ENCODE measurements at regions not wholly inside any gene's neighbourhood (a gene's known extent, or its start where the extent isn't known, plus 50 kb on each side); places are given as distances from the start of the nearest gene placed in this dataset.
A peak's percentile ranks its signal among the peaks of the same experiment; 100 is the strongest.
"Not testable (repeated sequence)": the region's sequence is repeated elsewhere in the genome, so short reads cannot be mapped to it uniquely, and the experiment has no call there.

DNA sequence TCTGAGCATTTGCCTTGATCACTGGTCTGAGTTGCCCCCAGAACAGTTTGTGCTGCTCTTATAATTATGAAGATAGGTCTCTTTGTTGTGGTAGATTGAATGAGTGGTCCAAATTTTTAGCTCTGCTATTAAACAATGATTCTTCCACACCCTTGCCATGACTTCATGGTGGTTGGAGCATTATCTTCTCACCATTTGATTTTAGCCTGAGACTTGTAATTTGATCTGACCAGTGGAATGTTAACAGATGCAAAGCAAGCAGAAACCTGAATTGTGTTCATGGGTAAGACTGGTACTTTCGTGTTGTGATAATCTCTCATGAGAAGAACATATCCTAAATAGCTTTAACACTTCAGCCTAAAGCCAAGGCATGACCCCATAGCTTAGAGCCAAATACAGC, 139.1 kb downstream of the TFPI2 start:
- intact Hi-C loops (cut with DNase I): no loop called here
- no peak for ATAC-seq
- no peak for DNase-seq (ENCODE audit: low spot score)

GRCh38 chr7:93750986-93751385, 139.6 kb downstream of the TFPI2 start:
- ATAC-seq: no peak
- DNase-seq (ENCODE audit: low spot score): no peak
- intact Hi-C loops (cut with DNase I): no loop called here

DNA sequence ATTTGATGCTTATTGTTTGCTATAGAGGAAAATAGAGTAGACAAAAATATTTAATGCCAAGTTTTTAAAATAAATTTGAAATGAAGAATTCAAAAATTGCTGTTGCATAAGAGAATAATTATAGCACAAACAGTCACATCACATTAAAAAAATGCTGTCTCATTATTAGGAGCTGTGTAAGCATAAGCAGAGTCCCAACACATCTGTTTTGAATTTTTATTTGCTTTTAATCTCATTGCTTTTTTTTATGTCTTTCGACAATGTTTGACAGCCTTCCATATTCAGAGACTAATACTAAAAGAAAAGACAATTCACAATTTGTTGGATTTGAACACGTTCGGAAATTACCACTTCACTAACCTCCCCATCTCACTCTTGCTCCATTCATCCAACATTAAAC, 143.5 kb downstream of the TFPI2 start:
- intact Hi-C loops (cut with DNase I): no loop called here
- DNase-seq (ENCODE audit: low spot score) (no peak), ATAC-seq (no peak)

DNA sequence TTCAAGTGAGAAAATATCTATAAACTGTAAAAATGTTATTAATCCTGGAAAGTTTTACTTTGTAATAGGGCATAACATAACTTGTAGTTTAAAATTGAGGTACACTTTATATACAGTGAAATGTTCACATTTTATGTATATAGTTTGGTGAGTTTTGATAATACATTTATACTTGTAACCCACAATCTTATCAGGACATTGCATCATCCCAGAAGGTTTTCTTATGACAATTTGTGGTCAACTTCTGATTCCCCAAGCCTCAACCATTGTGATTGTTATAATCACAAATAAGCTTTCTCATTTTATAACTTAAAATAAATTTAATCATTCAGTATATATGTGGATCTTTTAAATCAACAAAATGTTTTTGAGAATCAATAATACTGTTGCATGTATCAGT, 151.1 kb downstream of the TFPI2 start:
- no peak for ATAC-seq
- intact Hi-C loops (cut with DNase I): no loop called here
- DNase-seq (ENCODE audit: low spot score): no peak

DNA sequence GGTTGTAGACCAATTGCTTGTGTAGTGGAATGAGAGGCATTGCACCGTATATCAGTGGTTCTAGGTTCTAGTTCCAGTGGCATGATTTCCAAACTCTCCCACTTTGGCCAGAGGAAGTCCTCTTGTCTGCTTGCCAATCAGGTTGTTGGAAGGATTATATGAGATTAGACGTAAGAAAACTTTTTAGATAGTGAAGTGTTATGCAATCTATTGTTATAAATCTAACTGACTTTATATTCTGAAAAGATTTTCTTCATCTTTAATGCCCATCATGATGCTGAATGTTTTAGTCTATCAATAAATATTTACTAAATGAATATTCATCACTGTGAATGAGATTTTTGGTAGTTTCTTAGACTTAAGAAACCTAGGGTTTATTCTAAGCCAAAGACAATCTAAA, 152.6 kb downstream of the TFPI2 start:
- intact Hi-C loops (cut with DNase I): no loop called here
- ATAC-seq (no peak), DNase-seq (ENCODE audit: low spot score) (no peak)

- DNase-seq (ENCODE audit: low spot score): no peak
- ATAC-seq: no peak
- intact Hi-C loops (cut with DNase I): no loop called here
Measured at GRCh38 chr7:93736668-93737369, 153.7 kb downstream of the TFPI2 start.

GRCh38 chr7:93728292-93728691, 153.8 kb upstream of the CALCR start:
- intact Hi-C loops (cut with DNase I): no loop called here
- ATAC-seq (no peak), DNase-seq (ENCODE audit: low spot score) (no peak)

GRCh38 chr7:93725954-93726353, 151.4 kb upstream of the CALCR start:
- DNase-seq (ENCODE audit: low spot score): no peak
- ATAC-seq: no peak
- intact Hi-C loops (cut with DNase I): no loop called here

DNA sequence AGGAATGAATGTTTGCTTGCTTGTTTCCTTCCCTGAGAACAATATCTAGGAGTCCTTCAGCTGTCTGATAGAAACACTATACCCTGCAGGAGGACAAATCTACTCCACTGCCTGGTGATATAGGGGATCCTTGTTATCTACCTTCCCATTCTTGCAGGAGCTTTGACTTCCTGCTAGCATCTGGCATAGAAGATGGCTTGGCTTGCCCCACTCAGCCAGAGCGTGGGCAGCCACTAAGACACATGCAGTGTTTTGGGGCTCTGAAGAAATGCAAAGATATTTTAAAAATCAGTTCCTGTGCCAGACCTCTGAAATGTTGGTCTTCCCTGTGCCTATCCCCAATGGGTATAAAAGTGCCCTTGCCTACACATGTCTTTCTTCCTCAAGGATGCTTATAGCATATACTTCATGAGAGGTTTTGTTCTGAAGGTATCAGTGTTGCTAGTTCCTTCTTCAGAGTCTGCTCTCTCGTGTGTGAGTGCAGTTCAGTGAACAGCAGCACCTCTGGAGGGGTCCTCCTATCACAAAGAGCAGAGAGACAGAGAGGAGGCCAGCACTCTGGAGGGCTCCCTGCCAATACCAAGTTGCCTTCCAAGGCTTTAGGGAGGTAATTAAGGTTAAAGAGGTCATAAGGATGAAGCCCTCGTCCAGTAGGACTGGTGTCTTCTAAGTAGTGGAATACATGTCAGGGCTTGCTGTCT, 149.1 kb upstream of the CALCR start:
- no peak for ATAC-seq
- intact Hi-C loops (cut with DNase I): loop anchor here (5.0 kb wide), 1 partner anchor 1509 kb away; no protein-coding TSS in a partner anchor
- DNase-seq (ENCODE audit: low spot score): no peak

- intact Hi-C loops (cut with DNase I): loop anchor here (5.0 kb wide), 1 partner anchor 1512 kb away; no protein-coding TSS in a partner anchor
Measured at GRCh38 chr7:93720106-93720505, 145.6 kb upstream of the CALCR start.

GRCh38 chr7:93719546-93719945, 145.0 kb upstream of the CALCR start:
- ATAC-seq (no peak), DNase-seq (ENCODE audit: low spot score) (no peak)
- intact Hi-C loops (cut with DNase I): no loop called here

More at GRCh38 chr7:93720106-93720505, 145.6 kb upstream of the CALCR start:
- DNase-seq (ENCODE audit: low spot score): no peak
- ATAC-seq: no peak

GRCh38 chr7:93717217-93717900, 142.8 kb upstream of the CALCR start:
- ATAC-seq: no peak
- intact Hi-C loops (cut with DNase I): no loop called here
- DNase-seq (ENCODE audit: low spot score): no peak

GRCh38 chr7:93715234-93715633, 140.7 kb upstream of the CALCR start:
- intact Hi-C loops (cut with DNase I): no loop called here
- ATAC-seq: no peak
- DNase-seq (ENCODE audit: low spot score): peak; percentile 67

GRCh38 chr7:93711926-93712325, 137.4 kb upstream of the CALCR start:
- intact Hi-C loops (cut with DNase I): no loop called here
- ATAC-seq (no peak), DNase-seq (ENCODE audit: low spot score) (no peak)

GRCh38 chr7:93708255-93708654, 133.7 kb upstream of the CALCR start:
- intact Hi-C loops (cut with DNase I); DNase-seq (ENCODE audit: low spot score); ATAC-seq: not testable (repeated sequence)

DNA sequence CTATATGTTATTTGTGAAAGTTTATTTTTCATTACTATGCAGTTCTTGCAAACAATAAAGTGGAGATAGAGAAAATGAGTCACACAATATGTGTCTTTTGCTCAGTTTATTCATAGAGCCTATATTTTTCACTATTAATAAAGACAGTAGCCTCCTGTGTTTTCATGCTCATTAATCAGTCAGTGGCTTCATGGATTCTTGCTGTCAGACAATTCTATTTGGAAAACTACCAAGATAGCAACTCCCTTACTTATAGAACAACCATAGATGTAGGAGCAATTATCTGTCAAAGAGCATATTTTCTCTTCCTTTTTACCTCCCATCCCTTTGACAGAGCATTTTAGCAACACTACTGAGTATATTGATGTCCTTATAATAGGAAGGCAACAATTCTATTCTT, 132.7 kb upstream of the CALCR start:
- ATAC-seq: no peak
- no peak for DNase-seq (ENCODE audit: low spot score)
- intact Hi-C loops (cut with DNase I): no loop called here

DNA sequence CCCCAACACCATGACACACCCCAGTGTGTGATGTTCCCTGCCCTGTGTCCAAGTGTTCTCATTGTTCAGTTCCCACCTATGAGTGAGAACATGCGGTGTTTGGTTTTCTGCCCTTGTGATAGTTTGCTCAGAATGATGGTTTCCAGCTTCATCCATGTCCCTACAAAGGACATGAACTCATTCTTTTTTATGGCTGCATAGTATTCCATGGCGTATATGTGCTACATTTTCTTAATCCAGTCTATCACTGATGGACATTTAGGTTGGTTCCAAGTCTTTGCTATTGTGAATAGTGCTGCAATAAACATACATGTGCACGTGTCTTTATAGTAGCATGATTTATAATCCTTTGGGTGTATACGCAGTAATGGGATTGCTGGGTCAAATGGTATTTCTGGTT, 131.6 kb upstream of the CALCR start:
- intact Hi-C loops (cut with DNase I); ATAC-seq; DNase-seq (ENCODE audit: low spot score): not testable (repeated sequence)

- intact Hi-C loops (cut with DNase I): no loop called here
- DNase-seq (ENCODE audit: low spot score) (no peak), ATAC-seq (no peak)
Measured at GRCh38 chr7:93704217-93704616, 129.7 kb upstream of the CALCR start.

- DNase-seq (ENCODE audit: low spot score) (no peak), ATAC-seq (no peak)
- intact Hi-C loops (cut with DNase I): no loop called here
Measured at GRCh38 chr7:93697901-93698300, 123.4 kb upstream of the CALCR start.

DNA sequence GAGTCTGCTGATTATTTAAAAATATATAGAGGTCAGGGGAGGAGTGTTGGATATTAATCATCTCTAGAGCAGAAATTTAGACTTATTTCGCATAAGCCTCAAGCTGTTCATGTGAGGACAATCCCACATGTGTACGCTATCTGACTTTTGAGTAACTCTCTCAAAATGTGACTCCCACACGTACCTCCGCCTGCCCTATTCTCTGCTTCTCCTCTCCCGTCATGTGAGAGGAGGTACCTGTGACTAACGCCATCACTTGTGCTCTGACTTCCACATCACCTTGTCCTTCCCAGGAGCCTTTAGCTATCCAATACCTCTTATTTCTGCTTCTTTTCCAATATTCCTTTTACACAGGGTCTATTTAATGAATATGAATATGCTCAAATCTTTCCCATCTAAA, 119.3 kb upstream of the CALCR start:
- ATAC-seq (no peak), DNase-seq (ENCODE audit: low spot score) (no peak)
- intact Hi-C loops (cut with DNase I): no loop called here
